Nephron (organoid): ENCODE measurements at regions not wholly inside any gene's neighbourhood (a gene's known extent, or its start where the extent isn't known, plus 50 kb on each side); places are given as distances from the start of the nearest gene placed in this dataset.

Source experiments
- H3K27ac Mint-ChIP-seq, 3 experiments: 2 replicates each; pipeline ENCODE4 v1.8.0; 2020; ENCODE audit warnings: mixed read lengths in 3 of 3, mild to moderate bottlenecking in 2 of 3, moderate library complexity in 1 of 3
- H3K27me3 Mint-ChIP-seq: 2 replicates; pipeline ENCODE4 v1.8.0; 2021; ENCODE audit warnings: low read depth, mild to moderate bottlenecking, moderate library complexity, mixed read lengths
- H3K36me3 Mint-ChIP-seq: 2 replicates; pipeline ENCODE4 v1.8.0; 2020; ENCODE audit warnings: low read depth, mixed read lengths
- H3K4me1 Mint-ChIP-seq: 2 replicates; pipeline ENCODE4 v1.8.0; 2020; ENCODE audit warnings: mixed read lengths
- H3K4me3 Mint-ChIP-seq, 3 experiments: 2 replicates each; pipeline ENCODE4 v1.8.0; 2020; ENCODE audit warnings: mild to moderate bottlenecking in 3 of 3, mixed read lengths in 3 of 3, moderate library complexity in 2 of 3
- H3K9me3 Mint-ChIP-seq: 2 replicates; pipeline ENCODE4 v1.8.0; 2020; ENCODE audit warnings: mixed read lengths
- TF ChIP-seq, protein P1 (sequence below), 3 experiments: fragments of 200-600 bp; sonication (generic); IDR thresholded peaks; one replicate each; pipeline ENCODE4 v1.5.0; 2021; ENCODE audit warnings: antibody characterized with exemption in 3 of 3; ENCODE audit not compliant: unreplicated experiment in 3 of 3

DNA sequence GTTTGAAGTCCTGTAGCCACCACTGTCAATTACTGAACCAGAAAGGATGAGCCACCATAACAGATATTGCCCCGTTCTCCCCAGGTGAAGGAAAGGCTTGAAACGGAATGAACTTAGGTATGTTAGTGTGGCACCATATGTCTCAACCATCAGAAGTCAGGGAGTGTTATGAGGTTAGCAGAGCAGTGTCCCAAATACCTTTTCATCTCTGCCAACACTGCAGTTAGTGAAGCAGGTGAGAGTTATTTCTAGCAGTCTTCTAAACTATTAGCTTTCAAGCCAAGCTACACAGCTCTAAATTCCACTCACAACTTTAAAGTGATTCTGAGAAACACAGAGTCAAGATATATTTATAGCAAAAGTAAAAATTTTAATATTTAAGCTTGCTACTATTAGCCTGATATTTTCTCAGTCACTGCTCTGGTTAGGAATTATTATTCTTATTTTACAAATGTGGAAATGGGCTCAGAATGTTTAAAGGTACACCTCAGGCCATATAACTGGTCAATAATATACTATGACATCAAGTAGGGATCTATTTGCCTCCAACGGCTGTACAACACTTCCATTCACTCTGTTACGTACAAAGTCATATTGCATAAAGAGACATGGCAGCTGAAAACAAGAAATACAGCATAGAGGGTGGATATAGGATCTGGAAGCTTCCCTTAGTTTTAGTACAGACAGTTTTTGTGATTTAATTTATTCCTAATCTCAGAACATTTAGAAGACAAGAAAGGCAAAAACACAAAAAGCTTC is 1527.1 kb upstream of the PRR20A start:
- no peaks in the 10 kb centered on the region for H3K27me3 Mint-ChIP-seq
- no peak overlapping the region for H3K4me3 Mint-ChIP-seq
- no peaks in the 10 kb centered on the region for H3K36me3 Mint-ChIP-seq
- H3K9me3 Mint-ChIP-seq: no peaks in the 10 kb centered on the region
- TF ChIP-seq, protein P1, sequence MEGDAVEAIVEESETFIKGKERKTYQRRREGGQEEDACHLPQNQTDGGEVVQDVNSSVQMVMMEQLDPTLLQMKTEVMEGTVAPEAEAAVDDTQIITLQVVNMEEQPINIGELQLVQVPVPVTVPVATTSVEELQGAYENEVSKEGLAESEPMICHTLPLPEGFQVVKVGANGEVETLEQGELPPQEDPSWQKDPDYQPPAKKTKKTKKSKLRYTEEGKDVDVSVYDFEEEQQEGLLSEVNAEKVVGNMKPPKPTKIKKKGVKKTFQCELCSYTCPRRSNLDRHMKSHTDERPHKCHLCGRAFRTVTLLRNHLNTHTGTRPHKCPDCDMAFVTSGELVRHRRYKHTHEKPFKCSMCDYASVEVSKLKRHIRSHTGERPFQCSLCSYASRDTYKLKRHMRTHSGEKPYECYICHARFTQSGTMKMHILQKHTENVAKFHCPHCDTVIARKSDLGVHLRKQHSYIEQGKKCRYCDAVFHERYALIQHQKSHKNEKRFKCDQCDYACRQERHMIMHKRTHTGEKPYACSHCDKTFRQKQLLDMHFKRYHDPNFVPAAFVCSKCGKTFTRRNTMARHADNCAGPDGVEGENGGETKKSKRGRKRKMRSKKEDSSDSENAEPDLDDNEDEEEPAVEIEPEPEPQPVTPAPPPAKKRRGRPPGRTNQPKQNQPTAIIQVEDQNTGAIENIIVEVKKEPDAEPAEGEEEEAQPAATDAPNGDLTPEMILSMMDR (IDR thresholded peaks at IDR 0.05; ENCODE audit: unreplicated experiment in 3 of 3): no peak
- no peaks in the 10 kb centered on the region for H3K4me1 Mint-ChIP-seq
- no peak overlapping the region for H3K27ac Mint-ChIP-seq

DNA sequence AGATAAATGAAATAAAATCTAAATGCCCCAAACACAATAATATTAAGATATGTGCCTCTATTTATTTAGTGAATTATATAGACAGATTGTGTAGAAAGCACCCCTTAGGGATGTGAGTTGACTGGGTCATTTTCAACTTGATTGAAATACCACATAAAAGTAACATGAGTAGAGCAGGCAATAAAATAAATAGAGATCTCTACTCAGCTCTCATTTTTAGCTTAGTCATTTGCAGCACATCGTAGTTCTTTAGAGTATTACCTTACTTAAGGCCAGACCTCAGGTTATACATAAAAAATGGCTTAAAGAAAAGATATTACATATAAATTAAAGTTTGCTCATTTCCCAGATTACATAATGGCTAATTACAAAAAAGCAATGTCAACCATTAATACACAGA is 1525.6 kb upstream of the PRR20A start:
- TF ChIP-seq, protein P1 (IDR thresholded peaks at IDR 0.05; ENCODE audit: unreplicated experiment in 3 of 3): no peak
- no peaks in the 10 kb centered on the region for H3K27me3 Mint-ChIP-seq
- no peaks in the 10 kb centered on the region for H3K36me3 Mint-ChIP-seq

DNA sequence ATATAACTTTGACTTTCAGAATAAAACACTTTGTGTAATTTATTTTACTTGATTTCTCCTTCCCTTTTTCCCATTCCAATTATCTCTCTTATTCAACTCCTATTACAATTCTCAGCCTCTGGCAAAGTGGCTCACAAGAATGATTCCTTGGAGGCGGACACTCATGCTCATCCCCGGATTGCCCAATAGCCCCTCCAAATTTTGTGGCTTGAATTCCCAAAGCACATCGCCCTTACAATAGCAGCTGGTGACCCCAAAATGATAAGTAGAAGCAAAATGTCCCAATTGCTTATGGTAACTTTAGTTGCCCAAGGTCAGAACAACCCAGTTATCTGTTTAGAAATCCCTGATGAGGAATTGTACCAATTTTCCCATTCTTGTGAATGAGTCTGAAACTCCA is 1523.5 kb upstream of the PRR20A start:
- H3K27me3 Mint-ChIP-seq: no peaks in the 10 kb centered on the region
- H3K36me3 Mint-ChIP-seq: no peaks in the 10 kb centered on the region
- no peaks in the 10 kb centered on the region for H3K9me3 Mint-ChIP-seq
- H3K27ac Mint-ChIP-seq: no peak overlapping the region
- TF ChIP-seq, protein P1 (IDR thresholded peaks at IDR 0.05; ENCODE audit: unreplicated experiment in 3 of 3): no peak
- H3K4me1 Mint-ChIP-seq: no peaks in the 10 kb centered on the region
- H3K4me3 Mint-ChIP-seq: no peak overlapping the region

More for the DNA sequence above, 1525.6 kb upstream of the PRR20A start:
- Mint-ChIP-seq H3K27ac (no peak overlapping the region), H3K9me3 (no peaks in the 10 kb centered on the region), H3K4me3 (no peak overlapping the region), H3K4me1 (no peaks in the 10 kb centered on the region)

DNA sequence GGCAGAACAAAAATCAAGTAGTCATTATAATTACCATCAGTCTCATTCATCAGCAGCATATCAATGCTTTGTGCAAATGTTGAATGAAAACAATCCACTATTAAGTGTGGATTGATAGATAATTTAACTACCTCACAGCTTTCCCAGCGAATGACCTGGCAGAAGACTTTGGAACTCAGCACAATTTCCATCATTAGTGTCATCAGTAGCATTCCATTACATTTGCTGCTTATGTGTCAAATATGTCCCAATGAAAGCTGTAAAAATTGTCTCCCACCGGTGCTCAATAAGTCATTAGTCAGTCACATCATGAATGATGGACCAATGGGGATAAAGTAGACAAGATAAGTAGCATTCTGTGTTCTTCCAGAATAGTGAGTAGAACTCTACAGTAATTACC is 1513.5 kb upstream of the PRR20A start:
- Mint-ChIP-seq H3K27me3 (no peaks in the 10 kb centered on the region), H3K4me1 (no peaks in the 10 kb centered on the region), H3K36me3 (no peaks in the 10 kb centered on the region), H3K9me3 (peaks cover 9% of the 10 kb centered on the region), H3K27ac (no peak overlapping the region), H3K4me3 (no peak overlapping the region)
- TF ChIP-seq, protein P1 (IDR thresholded peaks at IDR 0.05; ENCODE audit: unreplicated experiment in 3 of 3): no peak

DNA sequence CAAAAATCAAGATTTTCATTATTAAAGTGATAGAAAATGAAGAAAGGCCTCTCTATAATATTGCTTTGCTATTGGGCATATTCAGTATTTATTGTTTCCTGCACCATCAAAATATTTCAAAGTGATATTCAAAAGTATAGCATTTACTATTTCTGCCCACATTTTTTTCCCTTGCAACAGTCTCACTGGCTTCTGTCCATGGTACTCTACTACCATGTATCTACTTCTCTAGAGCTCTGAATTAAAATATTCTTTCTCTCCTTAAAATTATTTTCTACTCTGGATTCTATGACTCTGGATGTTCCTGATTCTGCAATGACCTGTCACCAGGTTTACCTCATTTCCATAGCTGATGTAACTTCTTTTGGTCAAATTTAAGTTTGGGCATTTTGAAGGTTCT is 1508.3 kb upstream of the PRR20A start:
- Mint-ChIP-seq H3K4me3 (no peak overlapping the region), H3K27ac (no peak overlapping the region), H3K4me1 (no peaks in the 10 kb centered on the region), H3K9me3 (peaks cover 15% of the 10 kb centered on the region), H3K27me3 (no peaks in the 10 kb centered on the region), H3K36me3 (no peaks in the 10 kb centered on the region)
- TF ChIP-seq, protein P1 (IDR thresholded peaks at IDR 0.05; ENCODE audit: unreplicated experiment in 3 of 3): no peak

DNA sequence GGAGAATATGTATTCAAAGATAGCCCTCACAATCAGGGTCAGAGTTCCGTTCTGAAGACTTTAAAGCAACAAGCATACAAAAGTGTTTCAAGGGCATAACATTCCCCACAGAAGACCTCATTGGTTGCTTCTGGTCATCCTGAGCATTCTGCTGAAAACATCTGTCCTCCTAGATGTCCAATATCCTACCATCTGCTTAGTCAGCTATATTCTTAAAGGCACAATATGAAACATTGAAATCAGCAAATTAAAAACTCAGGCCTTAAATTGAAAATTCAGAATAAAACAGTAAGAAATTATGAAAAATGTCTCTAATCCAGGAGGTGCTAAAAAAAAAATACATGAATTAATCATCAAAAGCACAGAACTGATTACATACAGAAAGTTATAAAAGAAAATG is 1491.2 kb upstream of the PRR20A start:
- H3K4me1 Mint-ChIP-seq: no peaks in the 10 kb centered on the region
- H3K27ac Mint-ChIP-seq: no peak overlapping the region
- TF ChIP-seq, protein P1 (IDR thresholded peaks at IDR 0.05; ENCODE audit: unreplicated experiment in 3 of 3): no peak
- no peaks in the 10 kb centered on the region for H3K36me3 Mint-ChIP-seq
- H3K9me3 Mint-ChIP-seq: no peaks in the 10 kb centered on the region
- no peak overlapping the region for H3K4me3 Mint-ChIP-seq
- H3K27me3 Mint-ChIP-seq: no peaks in the 10 kb centered on the region
